ENCODE measurements at regions not wholly inside any gene's neighbourhood (a gene's known extent, or its start where the extent isn't known, plus 50 kb on each side); places are given as distances from the start of the nearest gene placed in this dataset.
"Not testable (repeated sequence)": the region's sequence is repeated elsewhere in the genome, so short reads cannot be mapped to it uniquely, and the experiment has no call there.

DNA sequence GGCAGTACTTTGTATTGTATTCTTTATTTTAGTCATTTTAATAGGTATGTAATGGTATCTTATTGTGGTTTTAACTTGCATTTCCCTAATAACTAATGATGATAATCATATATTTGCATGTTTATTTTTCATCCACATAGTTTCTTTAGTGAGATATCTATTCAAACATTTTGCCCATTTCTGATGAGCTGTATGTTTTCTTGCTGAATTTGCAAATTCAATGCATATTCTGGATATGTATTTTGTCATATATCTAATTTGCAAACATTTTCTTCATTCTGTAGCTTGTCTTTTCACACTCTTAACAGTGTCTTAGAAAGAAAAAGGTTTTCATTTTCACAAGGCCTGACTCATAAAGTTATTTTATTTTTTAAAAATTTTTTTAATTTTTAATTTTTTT lies 372.1 kb downstream of the ZNF674 start:
- ChIA-PET POLR2A (no interaction called here), CTCF (no interaction called here)
- no peak for DNase-seq (ENCODE audit: low read depth)
- no peaks in the 10 kb centered on the region for H3K36me3 ChIP-seq (ENCODE audit: control insufficient read depth, insufficient read depth, low read length)
- H3K4me3 ChIP-seq (ENCODE audit: low read depth, low read length), result no peak overlapping the region
- TF ChIP-seq, protein P1, sequence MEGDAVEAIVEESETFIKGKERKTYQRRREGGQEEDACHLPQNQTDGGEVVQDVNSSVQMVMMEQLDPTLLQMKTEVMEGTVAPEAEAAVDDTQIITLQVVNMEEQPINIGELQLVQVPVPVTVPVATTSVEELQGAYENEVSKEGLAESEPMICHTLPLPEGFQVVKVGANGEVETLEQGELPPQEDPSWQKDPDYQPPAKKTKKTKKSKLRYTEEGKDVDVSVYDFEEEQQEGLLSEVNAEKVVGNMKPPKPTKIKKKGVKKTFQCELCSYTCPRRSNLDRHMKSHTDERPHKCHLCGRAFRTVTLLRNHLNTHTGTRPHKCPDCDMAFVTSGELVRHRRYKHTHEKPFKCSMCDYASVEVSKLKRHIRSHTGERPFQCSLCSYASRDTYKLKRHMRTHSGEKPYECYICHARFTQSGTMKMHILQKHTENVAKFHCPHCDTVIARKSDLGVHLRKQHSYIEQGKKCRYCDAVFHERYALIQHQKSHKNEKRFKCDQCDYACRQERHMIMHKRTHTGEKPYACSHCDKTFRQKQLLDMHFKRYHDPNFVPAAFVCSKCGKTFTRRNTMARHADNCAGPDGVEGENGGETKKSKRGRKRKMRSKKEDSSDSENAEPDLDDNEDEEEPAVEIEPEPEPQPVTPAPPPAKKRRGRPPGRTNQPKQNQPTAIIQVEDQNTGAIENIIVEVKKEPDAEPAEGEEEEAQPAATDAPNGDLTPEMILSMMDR (IDR thresholded peaks at IDR 0.05; ENCODE audit: insufficient read depth, low read depth, low read length), result no peak
- no peaks in the 10 kb centered on the region for H3K27me3 ChIP-seq (ENCODE audit: control insufficient read depth, insufficient read depth, low read length)

DNA sequence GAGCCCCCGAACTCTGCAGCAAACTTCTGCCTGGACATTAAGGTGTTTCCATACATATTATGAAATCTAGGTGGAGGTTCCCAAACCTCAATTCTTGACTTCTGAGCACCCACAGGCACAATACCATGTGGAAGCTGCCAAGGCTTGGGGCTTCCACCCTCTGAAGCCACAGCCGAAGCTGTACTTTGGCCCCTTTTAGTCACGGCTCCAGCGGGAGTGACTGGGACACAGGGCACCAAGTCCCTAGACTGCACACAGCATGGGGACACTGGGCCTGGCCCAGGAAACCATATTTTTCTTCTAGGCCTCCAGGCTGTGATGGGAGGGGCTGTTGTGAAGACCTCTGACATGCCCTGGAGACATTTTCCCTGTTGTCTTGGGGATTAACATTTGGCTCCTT lies 373.8 kb downstream of the ZNF674 start:
- H3K36me3 ChIP-seq (ENCODE audit: control insufficient read depth, insufficient read depth, low read length); DNase-seq (ENCODE audit: low read depth); CTCF ChIA-PET; H3K4me3 ChIP-seq (ENCODE audit: low read depth, low read length); POLR2A ChIA-PET; H3K27me3 ChIP-seq (ENCODE audit: control insufficient read depth, insufficient read depth, low read length): not testable (repeated sequence)

DNA sequence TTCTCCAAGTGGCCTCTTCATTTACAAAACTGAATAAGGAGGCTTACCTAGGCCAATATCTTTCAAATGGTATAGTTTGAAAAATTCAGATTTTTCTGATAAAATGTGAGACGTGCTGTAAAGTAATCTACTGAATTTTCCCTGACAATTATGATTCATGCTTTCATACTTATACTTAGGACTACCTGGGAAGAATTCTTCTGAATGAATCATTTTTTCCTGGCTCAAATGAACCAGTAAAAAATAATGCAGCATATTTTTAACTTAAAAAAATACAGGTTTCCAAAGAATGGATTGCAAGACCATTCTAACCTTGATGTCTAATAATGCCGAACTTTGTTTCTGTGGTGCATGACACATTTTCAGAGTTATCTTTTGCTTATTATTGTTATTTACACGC lies 375.4 kb downstream of the ZNF674 start:
- TF ChIP-seq, protein P1 (IDR thresholded peaks at IDR 0.05; ENCODE audit: insufficient read depth, low read depth, low read length), result no peak
- no peak for DNase-seq (ENCODE audit: low read depth)
- Histone ChIP-seq H3K27me3 (ENCODE audit: control insufficient read depth, insufficient read depth, low read length) (no peaks in the 10 kb centered on the region), H3K36me3 (ENCODE audit: control insufficient read depth, insufficient read depth, low read length) (no peaks in the 10 kb centered on the region), H3K4me3 (ENCODE audit: low read depth, low read length) (no peak overlapping the region)
- POLR2A ChIA-PET, result no interaction called here
- CTCF ChIA-PET, result no interaction called here

DNA sequence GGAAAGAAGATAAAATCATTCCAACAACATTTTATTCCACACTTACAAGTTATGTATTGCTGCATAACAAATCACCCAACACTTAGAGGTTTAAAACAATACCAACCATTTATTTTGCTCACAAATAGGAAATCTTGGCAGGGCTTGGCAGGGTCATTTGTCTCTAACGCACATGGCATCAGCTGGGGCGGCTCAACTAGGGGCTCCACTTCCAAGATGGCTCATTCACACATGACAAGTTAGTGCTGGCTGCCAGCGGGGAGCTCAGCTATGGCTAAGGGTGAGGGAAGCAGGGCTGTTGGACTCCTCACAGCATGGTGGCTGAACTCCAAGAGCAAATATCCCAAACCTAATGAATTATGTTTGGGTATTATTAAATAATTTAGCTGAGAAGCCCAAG lies 377.0 kb downstream of the ZNF674 start:
- no peak for DNase-seq (ENCODE audit: low read depth)
- no peaks in the 10 kb centered on the region for H3K36me3 ChIP-seq (ENCODE audit: control insufficient read depth, insufficient read depth, low read length)
- CTCF ChIA-PET, result no interaction called here
- H3K27me3 ChIP-seq (ENCODE audit: control insufficient read depth, insufficient read depth, low read length), result no peaks in the 10 kb centered on the region
- POLR2A ChIA-PET, result no interaction called here
- TF ChIP-seq, protein P1 (IDR thresholded peaks at IDR 0.05; ENCODE audit: insufficient read depth, low read depth, low read length), result no peak
- H3K4me3 ChIP-seq (ENCODE audit: low read depth, low read length), result no peak overlapping the region

DNA sequence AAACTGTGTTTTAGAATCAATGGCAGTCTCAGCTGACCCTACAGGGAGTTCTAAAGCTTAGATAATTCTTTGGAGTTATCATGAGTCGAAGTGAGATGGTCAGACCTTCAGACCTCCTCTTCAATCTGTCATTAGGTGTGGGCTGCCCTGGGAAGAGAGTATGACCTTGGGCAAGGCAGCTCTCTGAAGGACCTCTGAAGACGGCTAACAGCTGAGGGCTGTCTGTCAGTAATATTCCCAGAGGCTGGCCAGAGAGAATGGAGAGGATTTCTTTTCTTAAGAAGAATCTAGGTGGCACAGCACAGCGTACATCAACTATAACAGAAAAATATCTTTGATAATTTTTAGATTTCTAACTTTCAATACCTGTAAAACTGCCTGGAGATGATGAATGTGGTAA lies 379.4 kb downstream of the ZNF674 start:
- H3K4me3 ChIP-seq (ENCODE audit: low read depth, low read length), result no peak overlapping the region
- no peaks in the 10 kb centered on the region for H3K27me3 ChIP-seq (ENCODE audit: control insufficient read depth, insufficient read depth, low read length)
- no peaks in the 10 kb centered on the region for H3K36me3 ChIP-seq (ENCODE audit: control insufficient read depth, insufficient read depth, low read length)
- ChIA-PET POLR2A (no interaction called here), CTCF (no interaction called here)
- no peak for DNase-seq (ENCODE audit: low read depth)
- TF ChIP-seq, protein P1 (IDR thresholded peaks at IDR 0.05; ENCODE audit: insufficient read depth, low read depth, low read length), result no peak

DNA sequence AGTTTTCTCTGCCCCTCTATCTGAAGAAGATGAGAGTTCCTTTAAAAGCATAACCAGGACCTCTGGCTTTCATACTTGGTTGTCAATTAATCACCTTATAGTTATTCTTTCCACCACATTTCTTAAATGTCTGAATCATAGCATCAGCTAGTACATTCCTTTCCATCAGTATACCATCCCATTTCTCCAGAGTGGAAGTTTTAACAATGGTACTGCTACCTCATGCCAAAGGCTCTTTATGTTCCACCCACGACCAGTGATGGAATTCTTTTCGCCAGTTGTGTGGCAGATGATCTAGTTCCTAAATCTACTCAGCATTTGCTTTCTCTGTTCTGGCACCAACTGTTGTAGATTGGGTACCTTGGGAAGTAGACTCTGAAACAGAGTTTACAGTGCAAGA lies 379.8 kb downstream of the ZNF674 start:
- CTCF ChIA-PET, result no interaction called here
- H3K27me3 ChIP-seq (ENCODE audit: control insufficient read depth, insufficient read depth, low read length), result no peaks in the 10 kb centered on the region
- no peaks in the 10 kb centered on the region for H3K36me3 ChIP-seq (ENCODE audit: control insufficient read depth, insufficient read depth, low read length)
- H3K4me3 ChIP-seq (ENCODE audit: low read depth, low read length), result no peak overlapping the region
- POLR2A ChIA-PET, result no interaction called here
- no peak for DNase-seq (ENCODE audit: low read depth)
- TF ChIP-seq, protein P1 (IDR thresholded peaks at IDR 0.05; ENCODE audit: insufficient read depth, low read depth, low read length), result no peak

All from BJ (cell line).